ENCODE measurements at regions not wholly inside any gene's neighbourhood (a gene's known extent, or its start where the extent isn't known, plus 50 kb on each side); places are given as distances from the start of the nearest gene placed in this dataset.
"Not testable (repeated sequence)": the region's sequence is repeated elsewhere in the genome, so short reads cannot be mapped to it uniquely, and the experiment has no call there.

DNA sequence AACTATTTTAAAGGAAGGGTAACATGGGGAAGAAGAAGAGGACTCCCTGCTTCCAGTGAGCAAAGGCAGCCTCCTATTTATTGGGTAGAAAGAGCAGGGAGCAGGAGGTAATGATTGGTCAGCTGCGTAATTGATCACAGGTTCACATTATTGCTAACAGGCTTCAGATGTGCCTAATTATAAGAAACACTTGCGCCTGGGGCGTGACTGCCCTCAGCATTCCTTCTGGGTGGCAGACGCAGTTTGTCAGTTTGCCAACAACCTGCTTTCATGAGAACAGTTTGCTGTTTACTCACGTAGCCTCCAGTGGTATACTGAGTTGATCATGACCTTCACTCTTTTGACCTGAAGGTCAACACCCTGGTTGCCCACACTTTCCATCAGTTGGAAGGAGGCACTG is 166.0 kb upstream of the AUTS2 start:
- not testable (repeated sequence) for DNase-seq (ENCODE audit: low spot score)

DNA sequence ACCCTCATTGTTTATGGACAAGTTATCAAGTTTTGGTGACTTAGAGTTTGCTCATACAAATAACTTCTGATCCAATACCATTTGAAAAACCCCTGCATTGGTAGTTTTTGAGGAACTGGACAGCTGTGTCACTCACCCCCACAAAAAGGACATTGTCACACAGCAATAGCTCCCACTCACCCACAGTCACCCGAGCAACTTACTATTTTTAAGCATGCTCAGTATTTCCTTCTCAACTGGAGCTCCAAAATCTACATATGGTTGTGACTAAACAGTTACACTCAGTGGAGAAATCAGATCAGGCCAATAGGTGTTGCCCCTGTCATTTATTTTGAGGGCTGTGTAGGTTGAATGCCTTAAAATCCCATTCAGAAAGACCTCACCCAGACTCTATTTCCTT is 165.2 kb upstream of the AUTS2 start:
- DNase-seq (ENCODE audit: low spot score), result no peak

DNA sequence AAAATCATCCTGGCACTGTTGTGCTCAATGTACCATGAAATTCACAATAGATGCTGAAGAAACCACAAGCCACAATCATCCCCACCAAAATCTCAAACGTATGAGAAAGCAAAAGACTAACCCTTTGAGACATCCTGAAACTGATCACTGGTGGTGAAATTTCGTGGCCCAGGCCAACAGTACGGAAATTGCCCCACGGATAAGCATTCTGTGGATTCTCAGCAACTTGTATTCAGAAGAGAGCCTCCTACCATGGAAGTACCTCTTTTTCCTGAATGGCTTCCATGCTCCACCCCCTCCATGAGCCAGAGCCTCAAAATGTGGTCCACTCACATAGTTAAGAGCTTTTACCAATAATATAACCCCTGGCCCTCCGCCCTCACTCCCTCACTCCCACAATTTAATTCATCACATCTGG is 163.9 kb upstream of the AUTS2 start:
- no peak for DNase-seq (ENCODE audit: low spot score)

DNA sequence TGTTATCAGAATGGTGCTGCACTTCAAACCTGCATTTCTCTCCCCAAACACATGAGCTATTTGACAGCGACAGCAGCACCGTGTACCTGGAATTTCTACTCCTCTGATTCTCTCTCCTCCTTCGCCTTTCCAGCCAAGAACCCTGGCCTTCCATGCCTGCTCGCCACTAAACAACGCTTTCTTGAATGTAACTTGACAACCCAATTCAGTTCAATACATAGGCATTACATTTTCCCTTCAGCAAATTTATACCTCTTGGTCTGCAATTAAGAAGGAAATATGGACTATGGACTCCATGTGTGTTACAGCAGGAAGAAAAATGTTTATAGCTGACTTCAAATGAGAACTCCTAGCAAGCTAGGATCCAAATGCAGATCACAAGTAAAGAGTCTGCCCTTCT is 162.6 kb upstream of the AUTS2 start:
- no peak for DNase-seq (ENCODE audit: low spot score)

DNA sequence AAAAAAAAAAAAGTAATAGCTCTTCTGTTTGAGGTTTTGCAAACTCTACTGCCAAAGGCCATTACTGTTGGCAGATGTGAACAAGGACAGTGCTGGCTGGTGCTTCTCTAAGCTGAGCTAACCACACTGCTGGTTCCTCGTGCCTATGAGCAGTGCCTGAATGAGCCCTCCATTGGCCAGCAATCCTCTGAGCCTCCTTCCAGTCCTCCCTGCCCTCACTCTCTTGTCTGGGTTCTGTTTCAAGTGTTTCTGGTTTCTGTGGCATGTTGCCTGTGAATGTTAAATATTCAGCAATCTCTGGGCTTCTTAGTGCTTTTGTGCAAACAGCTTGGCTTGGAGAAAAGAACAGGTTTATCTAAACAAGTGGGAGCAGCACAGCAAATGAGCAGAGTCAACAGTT is 161.3 kb upstream of the AUTS2 start:
- DNase-seq (ENCODE audit: low spot score), result no peak

DNA sequence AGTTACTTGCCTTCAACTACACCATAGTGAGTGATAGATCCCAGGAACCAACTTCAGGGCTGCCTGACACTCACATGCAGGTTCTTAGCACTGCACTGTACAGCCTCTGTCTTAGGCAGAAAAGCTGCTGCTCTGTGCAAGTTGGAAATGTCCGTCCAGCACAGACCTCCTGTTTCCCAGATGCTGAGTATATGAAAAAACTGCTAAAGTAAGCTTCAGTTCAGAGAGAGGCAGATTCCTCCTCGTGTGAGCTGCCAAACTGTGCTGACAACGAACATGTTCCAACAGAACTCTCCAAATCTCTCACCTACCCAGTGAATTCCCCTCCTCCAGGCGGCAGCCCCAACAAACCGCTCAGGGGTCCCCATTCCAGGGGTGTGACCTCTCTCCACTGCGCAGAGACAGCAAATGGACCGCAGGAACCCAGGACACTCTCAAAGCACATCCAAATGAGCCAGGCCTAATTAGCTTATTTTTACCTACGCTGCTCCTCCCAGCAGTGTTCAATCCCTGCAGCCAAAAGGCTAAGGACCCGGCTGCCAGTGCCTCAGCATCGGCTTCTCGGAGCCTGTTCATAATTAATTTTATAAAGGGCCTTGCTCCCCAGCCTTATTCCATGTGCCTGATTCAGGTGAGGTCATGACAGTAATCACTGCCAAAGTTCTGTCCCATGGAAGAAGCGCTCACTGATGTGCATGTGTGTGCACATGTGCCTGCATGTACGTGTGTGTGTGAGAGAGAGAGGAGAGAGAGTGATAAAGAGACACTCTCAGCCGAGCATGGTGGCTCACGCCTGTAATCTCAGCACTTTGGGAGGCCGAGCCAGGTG is 159.5 kb upstream of the AUTS2 start:
- DNase-seq (ENCODE audit: low spot score), result peak; percentile 80

DNA sequence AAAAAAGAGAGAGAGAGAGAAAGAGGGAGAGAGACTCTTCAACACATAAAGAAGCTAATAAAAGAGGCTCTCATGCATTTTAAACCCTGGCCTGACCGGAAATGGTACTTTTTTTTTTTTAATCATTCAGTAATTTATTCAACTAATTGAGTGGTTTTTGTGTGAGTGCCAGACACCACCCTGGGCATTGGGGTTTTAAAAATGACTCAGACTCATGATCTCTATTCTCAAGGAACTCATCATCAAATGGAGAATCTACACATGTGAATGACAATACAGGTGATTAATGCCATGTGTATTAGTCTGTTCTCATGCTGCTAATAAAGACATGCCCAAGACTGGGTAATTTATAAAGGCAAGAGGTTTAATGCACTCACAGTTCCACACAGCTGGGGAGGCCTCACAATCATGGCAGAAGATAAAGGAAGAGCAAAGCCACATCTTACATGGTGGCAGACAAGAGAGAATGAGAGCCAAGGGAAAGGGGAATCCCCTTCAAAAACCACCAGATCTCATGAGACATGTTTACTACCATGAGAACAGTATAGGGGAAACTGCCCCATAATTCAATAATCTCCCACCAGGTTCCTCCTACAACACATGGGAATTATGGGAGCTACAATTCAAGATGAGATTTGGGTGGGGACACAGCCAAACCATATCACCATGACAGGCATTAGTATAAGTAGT is 158.5 kb upstream of the AUTS2 start:
- DNase-seq (ENCODE audit: low spot score), result no peak

DNA sequence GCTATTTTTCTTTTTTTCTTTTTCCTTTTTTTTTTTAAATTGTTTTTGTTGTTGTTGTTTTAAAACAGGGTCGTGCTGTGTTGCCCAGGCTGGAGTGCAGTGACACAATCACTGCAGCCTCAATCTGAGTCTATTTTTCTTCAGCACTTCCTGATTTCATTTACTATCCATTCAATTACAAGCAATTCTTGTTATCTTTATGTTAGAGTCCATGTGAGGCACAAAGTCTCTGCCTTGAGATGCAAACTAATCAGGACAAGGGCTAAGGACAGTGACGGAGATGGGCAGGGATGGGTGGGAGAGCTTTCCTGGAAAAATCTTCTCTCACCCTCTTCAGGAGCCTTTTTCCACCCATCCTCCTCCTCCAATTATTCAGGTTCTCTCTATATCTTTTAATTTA is 157.3 kb upstream of the AUTS2 start:
- DNase-seq (ENCODE audit: low spot score), result no peak

DNA sequence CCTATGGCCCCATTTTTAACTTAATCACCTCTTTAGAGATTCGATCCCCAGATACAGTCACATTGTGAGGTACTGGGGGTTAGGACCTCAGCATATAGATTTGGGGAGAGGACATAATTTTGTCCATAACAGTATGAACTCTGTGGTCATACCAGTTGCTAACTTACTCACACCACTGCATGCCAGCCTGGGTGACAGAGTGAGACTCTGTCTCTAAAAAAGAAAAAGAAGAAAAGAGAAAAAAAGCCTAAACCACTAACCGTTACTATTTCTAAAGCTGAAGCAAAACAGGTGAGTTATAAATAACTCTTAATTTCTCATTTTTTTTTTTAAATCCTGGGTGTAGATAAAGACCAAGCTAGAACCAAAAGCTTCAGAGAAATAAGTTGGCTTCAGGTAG is 155.1 kb upstream of the AUTS2 start:
- no peak for DNase-seq (ENCODE audit: low spot score)

DNA sequence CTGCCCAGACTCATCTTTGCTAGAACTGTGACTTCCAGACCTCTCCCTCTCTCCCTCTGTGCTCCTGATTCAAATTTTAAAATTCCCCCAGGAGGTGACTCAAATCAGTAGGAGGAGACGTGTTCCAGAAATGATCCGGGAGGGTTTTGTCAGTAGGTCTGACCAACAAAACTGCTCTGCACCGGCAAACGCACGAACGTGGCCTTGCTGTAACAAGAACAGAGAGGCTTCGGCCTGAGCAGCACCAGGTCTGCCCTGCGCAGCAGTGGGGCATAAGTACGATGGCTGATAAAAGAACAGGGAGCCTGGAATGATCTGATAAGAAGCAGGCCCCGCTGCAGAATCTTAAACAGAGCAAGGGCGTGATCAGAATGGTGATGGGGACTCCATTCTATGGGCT is 152.7 kb upstream of the AUTS2 start:
- DNase-seq (ENCODE audit: low spot score), result no peak

DNA sequence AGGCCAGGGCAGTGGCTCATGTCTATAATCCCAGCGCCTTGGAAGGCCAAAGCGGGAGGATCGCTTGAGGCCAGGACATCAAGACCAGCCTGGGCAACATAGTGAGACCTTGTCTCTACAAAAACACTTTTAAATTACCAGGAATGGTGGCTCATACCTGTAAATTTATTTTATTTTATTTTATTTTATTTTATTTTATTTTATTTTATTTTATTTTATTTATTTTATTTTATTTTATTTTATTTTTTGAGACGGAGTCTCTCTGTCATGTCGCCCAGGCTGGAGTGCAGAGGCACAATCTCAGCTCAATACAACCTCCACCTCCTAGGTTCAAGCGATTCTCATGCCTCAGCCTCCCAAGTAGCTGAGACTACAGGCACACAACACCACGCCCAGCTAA is 152.1 kb upstream of the AUTS2 start:
- DNase-seq (ENCODE audit: low spot score), result not testable (repeated sequence)

DNA sequence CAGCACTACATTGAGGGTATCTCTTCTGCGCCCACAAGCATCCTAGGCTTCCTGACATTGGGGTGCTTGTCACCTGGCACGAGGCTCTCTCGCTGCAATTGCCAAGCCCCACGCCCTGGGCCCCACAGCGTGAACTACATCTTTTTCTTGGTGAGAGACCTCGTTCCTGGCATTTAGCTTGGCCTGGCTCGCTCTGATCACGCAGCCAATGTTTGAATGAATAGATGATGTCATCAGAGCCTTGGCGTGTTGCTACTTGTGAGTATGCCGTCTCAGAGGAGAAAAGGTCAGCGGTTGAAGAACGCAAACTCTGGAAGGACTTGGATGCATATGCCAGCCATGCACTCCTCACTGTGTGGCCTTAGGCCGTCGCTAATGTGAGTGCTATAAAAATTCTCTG is 150.2 kb upstream of the AUTS2 start:
- no peak for DNase-seq (ENCODE audit: low spot score)

DNA sequence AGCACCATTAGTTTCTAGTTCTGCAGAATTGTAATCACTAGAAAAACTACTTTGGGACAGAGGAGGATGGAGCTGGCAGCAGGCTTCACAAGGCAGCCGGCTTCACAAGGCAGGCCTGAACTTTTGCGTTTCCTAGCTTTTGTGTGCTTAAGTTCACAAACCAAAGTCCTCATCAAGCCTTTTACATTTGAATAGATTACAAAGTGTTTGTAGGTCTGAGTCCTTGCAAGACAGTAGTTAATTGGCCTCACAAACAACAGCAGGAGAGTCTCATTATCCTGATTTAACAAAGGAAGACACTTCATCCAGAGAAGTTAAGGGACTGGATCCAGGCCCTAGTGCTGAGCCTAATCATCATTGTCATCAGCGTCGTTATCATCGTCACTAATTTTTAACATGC is 147.8 kb upstream of the AUTS2 start:
- DNase-seq (ENCODE audit: low spot score), result no peak

DNA sequence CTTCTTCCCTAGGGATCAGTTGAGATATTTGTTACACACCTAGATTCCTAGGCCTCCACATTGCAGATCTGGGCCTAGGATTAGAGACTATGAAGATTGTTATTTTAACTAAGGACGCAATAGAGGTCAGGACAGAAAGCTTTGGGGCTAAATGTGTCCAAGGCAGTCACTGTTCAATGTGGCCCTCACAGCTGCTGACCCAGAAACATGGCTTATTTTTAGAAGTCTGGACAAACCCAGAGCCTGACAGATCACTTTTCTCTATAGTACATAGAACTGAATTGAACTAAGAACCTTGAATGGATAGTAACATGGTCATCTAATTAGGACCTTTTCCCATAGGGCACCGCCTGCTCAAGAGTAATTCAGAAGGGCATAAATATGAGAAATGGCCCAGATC is 146.6 kb upstream of the AUTS2 start:
- no peak for DNase-seq (ENCODE audit: low spot score)

DNA sequence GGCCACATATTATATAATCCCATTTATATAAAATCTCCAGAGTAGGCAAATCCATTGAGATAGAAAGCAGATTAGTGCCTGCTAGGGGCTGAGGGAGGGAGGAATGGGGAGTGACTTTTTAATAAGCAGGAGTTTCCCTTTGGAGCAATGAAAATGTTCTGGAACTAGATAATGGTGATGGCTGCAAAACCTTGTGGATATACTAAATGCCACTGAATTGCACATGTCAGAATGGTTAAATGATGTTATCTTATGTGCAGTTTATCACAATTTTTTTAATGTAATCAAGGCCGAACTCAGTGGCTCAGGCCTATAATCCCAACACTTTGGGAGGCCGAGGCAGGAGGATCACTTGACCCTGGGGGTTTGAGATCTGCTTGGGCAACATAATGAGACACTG is 145.5 kb upstream of the AUTS2 start:
- no peak for DNase-seq (ENCODE audit: low spot score)

DNA sequence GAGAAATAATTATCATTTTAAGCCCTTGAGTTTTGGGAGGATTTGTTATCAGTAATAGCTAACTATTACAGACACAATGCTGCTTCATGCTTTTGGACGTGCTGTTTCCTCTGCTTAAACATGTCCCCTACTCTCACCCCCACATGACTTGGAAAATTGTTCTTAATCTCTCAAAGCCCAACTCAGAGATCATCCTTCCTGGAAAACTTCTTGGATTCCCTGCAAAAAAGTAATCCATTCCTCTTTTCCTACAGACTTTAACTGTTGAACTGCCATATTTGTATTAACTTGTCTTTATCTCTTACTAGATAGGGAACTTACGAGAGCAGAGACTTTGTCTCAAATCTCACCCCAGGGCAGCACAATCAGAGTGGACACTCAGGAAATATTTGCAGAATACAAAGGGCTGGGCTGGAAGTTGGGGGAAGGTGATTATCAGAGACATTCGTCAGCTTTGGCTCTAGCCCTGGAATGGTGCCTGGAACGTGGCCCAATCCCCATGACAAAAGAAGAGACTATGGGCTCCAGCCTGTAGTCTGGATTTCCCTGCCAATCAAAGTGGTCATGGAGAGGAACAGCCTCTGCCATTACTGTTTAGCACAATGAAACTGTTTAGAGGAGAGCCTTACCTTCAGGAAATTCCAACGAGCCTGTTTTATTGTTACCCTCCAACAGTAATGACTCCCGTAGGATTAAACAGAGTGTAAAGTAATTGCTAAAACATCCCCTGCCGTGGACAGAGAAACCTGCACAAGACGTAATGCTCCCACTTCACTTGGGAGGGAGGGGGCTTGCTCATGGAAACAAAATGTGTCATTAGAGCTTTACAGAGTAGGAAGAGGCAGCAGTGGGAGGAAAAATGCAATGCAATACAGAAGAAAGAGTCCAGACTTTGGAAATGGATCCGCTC is 140.4 kb upstream of the AUTS2 start:
- peak; percentile 79 for DNase-seq (ENCODE audit: low spot score)

DNA sequence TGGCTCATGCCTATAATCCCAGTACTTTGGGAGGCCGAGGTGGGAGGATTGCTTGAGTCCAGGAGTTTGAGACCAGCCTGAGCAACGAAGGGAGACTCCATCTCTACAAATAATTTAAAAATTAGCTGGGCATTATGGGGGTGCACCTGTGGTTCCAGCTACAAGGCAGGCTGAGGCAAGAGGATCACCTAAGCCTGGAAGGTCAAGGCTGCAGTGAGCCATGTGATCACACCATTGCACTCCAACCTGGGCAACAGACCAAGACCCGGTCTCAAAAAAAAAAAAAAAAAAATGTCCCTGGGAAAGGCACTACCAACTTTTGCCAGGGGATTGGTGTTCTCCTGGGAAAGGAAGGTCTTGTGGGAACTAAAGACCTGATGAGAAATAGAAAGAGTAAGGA is 134.2 kb upstream of the AUTS2 start:
- DNase-seq (ENCODE audit: low spot score), result no peak

DNA sequence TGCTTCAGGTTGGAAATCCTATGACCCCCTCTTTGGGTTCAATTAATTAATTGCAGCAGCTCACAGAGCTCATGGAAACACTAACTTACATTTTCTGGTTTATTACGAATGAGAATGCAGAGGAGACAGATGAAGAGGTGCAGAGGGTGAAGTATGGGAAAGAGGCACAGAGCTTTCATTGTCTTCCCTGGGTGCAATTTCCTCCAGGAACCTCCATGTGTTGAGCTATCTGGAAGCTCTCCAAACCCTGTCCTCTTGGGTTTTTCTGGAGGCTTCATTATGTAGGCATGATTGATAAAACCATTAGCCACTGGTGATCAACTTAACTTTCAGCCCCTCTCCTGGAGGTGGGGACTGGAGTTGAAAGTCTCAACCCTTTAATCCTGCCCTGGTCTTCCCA is 133.0 kb upstream of the AUTS2 start:
- DNase-seq (ENCODE audit: low spot score), result no peak

DNA sequence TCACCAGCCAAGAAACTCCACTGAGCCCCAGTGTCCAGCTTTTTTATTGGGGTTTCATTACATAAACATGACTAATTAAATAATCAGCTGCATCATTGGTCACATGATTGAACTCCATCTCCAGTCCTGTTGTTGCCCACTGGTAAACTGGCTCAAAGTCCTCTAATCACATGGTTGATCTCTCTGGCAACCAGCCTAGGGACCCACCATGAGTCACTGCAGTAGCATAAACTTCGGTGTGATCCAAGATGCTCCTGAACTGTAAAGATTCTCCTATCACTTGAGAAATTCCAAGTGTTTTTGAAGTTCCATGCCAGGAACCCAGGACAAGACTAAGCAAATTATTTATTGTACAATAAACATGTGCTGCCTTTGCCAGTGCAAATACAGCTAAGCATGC is 130.4 kb upstream of the AUTS2 start:
- no peak for DNase-seq (ENCODE audit: low spot score)

DNA sequence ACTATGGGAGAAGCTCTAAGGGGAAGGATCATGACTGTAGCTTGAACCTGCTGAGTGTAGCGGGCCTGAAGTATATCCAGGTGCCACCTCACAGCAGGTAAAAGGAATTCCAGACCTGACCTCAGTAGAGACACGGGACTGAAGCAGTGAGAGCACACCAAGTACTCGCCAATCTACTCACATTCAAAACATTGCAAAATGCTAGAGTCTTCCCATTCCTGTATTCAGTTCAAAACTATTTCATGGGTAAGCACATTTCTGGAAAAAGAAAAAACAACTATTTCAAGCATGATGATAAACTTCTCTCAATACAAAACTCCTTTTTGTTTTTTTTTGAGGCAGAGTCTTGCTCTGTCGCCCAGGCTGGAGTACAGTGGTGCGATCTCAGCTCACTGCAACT is 121.9 kb upstream of the AUTS2 start:
- no peak for DNase-seq (ENCODE audit: low spot score)

DNA sequence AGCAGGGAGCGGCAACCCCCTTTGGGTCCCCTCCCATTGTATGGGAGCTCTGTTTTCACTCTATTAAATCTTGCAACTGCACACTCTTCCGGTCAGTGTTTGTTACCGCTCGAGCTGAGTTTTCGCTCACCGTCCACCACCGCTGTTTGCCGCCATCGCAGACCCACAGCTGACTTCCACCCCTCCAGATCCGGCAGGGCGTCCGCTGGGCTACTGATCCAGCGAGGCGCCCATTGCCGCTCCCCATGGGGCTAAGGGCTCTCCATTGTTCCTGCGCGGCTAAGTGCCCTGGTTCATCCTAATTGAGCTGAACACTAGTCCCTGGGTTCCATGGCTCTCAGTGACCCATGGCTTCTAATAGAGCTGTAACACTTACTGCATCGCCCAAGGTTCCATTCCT is 115.6 kb upstream of the AUTS2 start:
- no peak for DNase-seq (ENCODE audit: low spot score)

DNA sequence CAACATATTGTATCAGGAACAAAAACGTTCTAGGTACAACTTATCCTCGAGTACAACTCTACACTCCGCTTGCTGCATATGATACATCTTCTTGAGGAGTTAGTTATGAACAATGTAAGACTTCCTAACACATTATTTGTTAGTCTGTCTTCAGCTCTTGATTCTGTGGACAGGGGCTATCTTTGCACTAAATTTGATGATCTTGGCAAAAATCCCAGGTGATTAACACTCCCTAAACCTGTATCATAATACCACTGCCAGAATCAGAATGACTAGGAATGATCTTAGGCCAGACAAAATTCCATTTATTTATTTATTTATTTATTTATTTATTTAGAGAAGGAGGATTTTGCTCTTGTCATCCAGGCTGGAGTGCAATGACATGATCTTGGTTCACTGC is 108.7 kb upstream of the AUTS2 start:
- no peak for DNase-seq (ENCODE audit: low spot score)

DNA sequence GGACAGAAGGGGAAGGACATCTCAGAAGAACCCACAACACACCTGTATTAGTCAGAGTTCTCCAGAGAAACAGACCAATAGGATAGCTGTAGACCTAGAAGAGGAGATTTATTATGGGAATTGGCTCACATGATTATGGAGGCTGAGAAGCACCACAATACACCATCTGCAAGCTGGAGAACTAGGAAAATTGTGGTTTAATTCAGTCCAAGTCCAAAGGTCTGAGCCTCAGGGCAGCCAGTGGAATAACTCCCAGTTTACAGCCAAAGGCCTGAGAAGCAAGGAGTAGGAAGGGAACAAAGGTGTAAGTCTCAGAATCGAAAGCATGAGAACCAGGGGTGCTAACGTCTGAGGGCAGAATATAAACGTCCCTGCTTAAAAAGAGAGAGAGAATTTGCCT is 99.6 kb upstream of the AUTS2 start:
- DNase-seq (ENCODE audit: low spot score), result no peak

All from left forelimb (tissue), 1 donor.